OCI-LY7 (cell line): ENCODE measurements at regions not wholly inside any gene's neighbourhood (a gene's known extent, or its start where the extent isn't known, plus 50 kb on each side); places are given as distances from the start of the nearest gene placed in this dataset.

Experiments
- CTCF ChIP-seq: fragments of 200-600 bp; sonication (generic); conservative IDR thresholded peaks from 2 replicates; pipeline ENCODE4 v1.5.1; 2014; ENCODE audit warnings: mild to moderate bottlenecking, antibody characterized with exemption, low read length, moderate library complexity, mixed read lengths
- EZH2phosphoT487 ChIP-seq: fragments of 200-600 bp; sonication (generic); IDR thresholded peaks from 2 replicates; pipeline ENCODE4 v1.6.1; 2018; ENCODE audit warnings: low read depth, borderline replicate concordance, mild to moderate bottlenecking, mixed run types, antibody characterized with exemption, low read length, moderate library complexity, mixed read lengths

DNA sequence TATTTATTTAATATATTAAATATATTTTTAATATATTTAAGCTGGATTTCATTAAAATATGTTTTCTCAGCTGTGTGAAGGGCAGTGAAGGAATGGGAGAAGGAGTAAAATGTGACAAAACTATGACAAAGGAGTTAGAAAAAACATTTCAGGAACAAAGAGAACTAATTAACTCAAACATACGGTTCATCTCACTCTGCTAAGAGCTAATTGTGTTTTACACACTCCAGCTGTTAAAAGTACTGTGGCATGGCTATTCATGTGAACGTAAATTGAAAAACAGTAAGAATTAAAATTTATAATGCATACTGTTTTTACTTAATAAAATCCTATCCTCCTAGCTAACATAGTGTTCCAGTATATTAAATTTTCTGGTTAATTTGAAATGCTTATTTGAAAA is 262.5 kb upstream of the GNAI1 start:
- TF ChIP-seq CTCF, result no peak
- TF ChIP-seq EZH2phosphoT487, result no peak
